Peyer's patch (tissue), 4 donors: ENCODE measurements at regions not wholly inside any gene's neighbourhood (a gene's known extent, or its start where the extent isn't known, plus 50 kb on each side); places are given as distances from the start of the nearest gene placed in this dataset.

Experiments used
- CTCF ChIP-seq, 6 experiments: fragments of 450-650 bp in 4 of 6; fragments of 200-600 bp in 2 of 6; sonication (generic) in 1 of 6; IDR thresholded peaks; one replicate each; pipeline ENCODE4 v1.5.1; 2017 to 2019; ENCODE audit warnings: antibody characterized with exemption in 6 of 6, mild to moderate bottlenecking in 3 of 6, moderate library complexity in 1 of 6
- POLR2A ChIP-seq, 2 donors: fragments of 450-650 bp; IDR thresholded peaks; one replicate each; pipeline ENCODE4 v1.5.1; 2017; ENCODE audit warnings: antibody characterized with exemption in 2 of 2, mild to moderate bottlenecking in 2 of 2, moderate library complexity in 2 of 2

- TF ChIP-seq CTCF (IDR thresholded peaks at IDR 0.05) = no peak
- TF ChIP-seq POLR2A (IDR thresholded peaks at IDR 0.05) = no peak
Observed at GRCh38 chr6:114712129-114712662, 369.4 kb upstream of the HS3ST5 start.
